Right ventricle myocardium superior (tissue), 1 donor: ENCODE measurements at regions not wholly inside any gene's neighbourhood (a gene's known extent, or its start where the extent isn't known, plus 50 kb on each side); places are given as distances from the start of the nearest gene placed in this dataset.
A peak's percentile ranks its signal among the peaks of the same experiment; 100 is the strongest.

Source experiments
- ATAC-seq: fragments of 200-7000 bp; cut with Tn5 transposase; one replicate; pipeline ENCODE4 v1.9.1; 2020; ENCODE audit warnings: mild to moderate bottlenecking; ENCODE audit not compliant: poor library complexity
- DNase-seq: peaks from one replicate; pipeline ENCODE4 v3.0.0-alpha.2; 2020
- intact Hi-C: fragments of 100-400 bp; cut with DNase I; formaldehyde crosslinking; loops from one replicate; pipeline ENCODE4 v1.11.2; 2022
- donor health status: DM: no; HTN: yes; CAD: no; lungs with severe emphysema.

GRCh38 chr12:4045786-4046494 lies 172.7 kb upstream of the PARP11 start:
- DNase-seq, result no peak
- no peak for ATAC-seq
- intact Hi-C loops, result no loop called here

GRCh38 chr12:4044736-4045730 lies 171.8 kb upstream of the PARP11 start:
- intact Hi-C loops, result no loop called here
- DNase-seq (no peak), ATAC-seq (no peak)

GRCh38 chr12:4044101-4044500 lies 170.9 kb upstream of the PARP11 start:
- ATAC-seq (no peak), DNase-seq (no peak)
- intact Hi-C loops, result no loop called here

- no peak for ATAC-seq
- DNase-seq, result no peak
- intact Hi-C loops, result no loop called here
Measured at GRCh38 chr12:4041187-4041885, 168.1 kb upstream of the PARP11 start.

- intact Hi-C loops, result loop anchor here (10.0 kb wide), 1 partner anchor 235 kb away; the partner anchor contains the start of gene CCND2
- no peak for ATAC-seq
- DNase-seq, result no peak
Measured at GRCh38 chr12:4039931-4040330, 166.7 kb upstream of the PARP11 start.

GRCh38 chr12:4037747-4038312 lies 164.6 kb upstream of the PARP11 start:
- no peak for DNase-seq
- intact Hi-C loops, result loop anchor here (2.0 to 10.0 kb wide), 2 partner anchors 153 to 237 kb away; partner anchors contain the start of gene CCND2
- peak; percentile 36 for ATAC-seq

- intact Hi-C loops, result loop anchor here (2.0 to 10.0 kb wide), 2 partner anchors 152 to 238 kb away; partner anchors contain the start of gene CCND2
- no peak for ATAC-seq
- no peak for DNase-seq
Measured at GRCh38 chr12:4036671-4037271, 163.6 kb upstream of the PARP11 start.

GRCh38 chr12:4034921-4035320 lies 161.7 kb upstream of the PARP11 start:
- DNase-seq (no peak), ATAC-seq (no peak)
- intact Hi-C loops, result loop anchor here (10.0 kb wide), 1 partner anchor 240 kb away; the partner anchor contains the start of gene CCND2

GRCh38 chr12:4032924-4033615 lies 159.9 kb upstream of the PARP11 start:
- no peak for DNase-seq
- intact Hi-C loops, result loop anchor here (10.0 kb wide), 1 partner anchor 242 kb away; the partner anchor contains the start of gene CCND2
- ATAC-seq, result no peak

- ATAC-seq (peak; percentile 40), DNase-seq (peak; percentile 51)
- intact Hi-C loops, result loop anchor here (10.0 kb wide), 1 partner anchor 243 kb away; the partner anchor contains the start of gene CCND2
Measured at GRCh38 chr12:4031703-4032291, 158.6 kb upstream of the PARP11 start.

GRCh38 chr12:4030929-4031702 lies 157.9 kb upstream of the PARP11 start:
- ATAC-seq (peak; percentile 99), DNase-seq (peak; percentile 88)
- intact Hi-C loops, result loop anchor here (10.0 kb wide), 1 partner anchor 244 kb away; the partner anchor contains the start of gene CCND2

- ATAC-seq, result no peak
- intact Hi-C loops, result no loop called here
- no peak for DNase-seq
Measured at GRCh38 chr12:4027412-4027811, 154.2 kb upstream of the PARP11 start.

- intact Hi-C loops, result no loop called here
- ATAC-seq, result no peak
Measured at GRCh38 chr12:4026517-4026916, 153.3 kb upstream of the PARP11 start.

GRCh38 chr12:4026020-4026358 lies 152.8 kb upstream of the PARP11 start:
- DNase-seq, result no peak
- no peak for ATAC-seq
- intact Hi-C loops, result no loop called here

More at GRCh38 chr12:4026517-4026916, 153.3 kb upstream of the PARP11 start:
- no peak for DNase-seq

GRCh38 chr12:4025181-4026019 lies 152.2 kb upstream of the PARP11 start:
- ATAC-seq (no peak), DNase-seq (no peak)
- intact Hi-C loops, result no loop called here

GRCh38 chr12:4024701-4025100 lies 151.5 kb upstream of the PARP11 start:
- ATAC-seq (no peak), DNase-seq (no peak)
- intact Hi-C loops, result no loop called here
